OCI-M1 (cell line): ENCODE measurements at regions not wholly inside any gene's neighbourhood (a gene's known extent, or its start where the extent isn't known, plus 50 kb on each side); places are given as distances from the start of the nearest gene placed in this dataset.
"Not testable (repeated sequence)": the region's sequence is repeated elsewhere in the genome, so short reads cannot be mapped to it uniquely, and the experiment has no call there.

ENCODE experiments used
- DNase-seq: peaks from one replicate; lab custom pipeline; 2025; lab: John Stamatoyannopoulos, UW

- DNase-seq, result no peak
Measured at GRCh38 chr5:28927559-28928326, 1889.4 kb upstream of the CDH9 start.

- DNase-seq, result no peak
Measured at GRCh38 chr5:28926422-28926821, 1888.0 kb upstream of the CDH9 start.

DNA sequence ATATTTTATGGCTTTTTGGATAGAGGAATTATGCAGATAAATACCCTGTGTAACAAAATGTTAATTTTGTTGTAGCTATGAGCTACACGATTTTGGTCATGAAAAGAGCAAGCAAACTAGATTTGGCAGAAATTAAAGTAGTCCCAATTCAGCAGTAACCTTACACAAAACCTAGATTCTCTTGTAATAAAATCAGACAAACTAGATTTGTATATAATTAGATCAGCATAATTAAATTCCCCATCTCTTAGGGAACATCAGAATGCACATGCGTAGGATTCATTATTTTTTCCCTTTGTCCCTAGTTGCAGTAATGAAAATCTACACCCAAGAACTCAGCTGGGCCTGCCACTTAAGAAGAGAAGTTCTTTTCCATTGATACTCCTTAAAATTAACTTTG, 1879.2 kb upstream of the CDH9 start:
- no peak for DNase-seq

GRCh38 chr5:28914297-28914696, 1875.9 kb upstream of the CDH9 start:
- DNase-seq, result no peak

GRCh38 chr5:28903643-28904042, 1865.3 kb upstream of the CDH9 start:
- peak; percentile 18 for DNase-seq

GRCh38 chr5:28896949-28897348, 1858.6 kb upstream of the CDH9 start:
- DNase-seq, result peak; percentile 63

GRCh38 chr5:28880936-28881335, 1842.5 kb upstream of the CDH9 start:
- DNase-seq, result no peak

GRCh38 chr5:28877050-28877449, 1838.7 kb upstream of the CDH9 start:
- DNase-seq, result no peak

GRCh38 chr5:28864006-28864405, 1825.6 kb upstream of the CDH9 start:
- no peak for DNase-seq

DNA sequence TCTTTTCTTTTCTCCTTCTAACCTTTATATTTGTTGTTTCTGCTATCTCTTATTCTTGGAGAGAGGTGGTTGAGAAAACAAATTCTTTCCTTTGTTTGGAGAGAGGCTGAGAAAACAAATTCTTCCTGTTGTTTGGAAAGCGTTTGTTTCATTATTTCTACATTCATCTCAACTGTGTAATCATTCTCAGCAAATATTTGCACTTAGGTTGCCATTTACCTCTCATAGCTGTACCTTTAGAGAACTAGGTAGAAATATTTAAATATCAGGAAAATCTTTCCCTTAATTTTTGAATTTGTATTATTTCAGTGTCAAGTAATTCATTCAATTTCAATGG, 1824.4 kb upstream of the CDH9 start:
- no peak for DNase-seq

- DNase-seq, result no peak
Measured at GRCh38 chr5:28862137-28862859, 1823.9 kb upstream of the CDH9 start.

DNA sequence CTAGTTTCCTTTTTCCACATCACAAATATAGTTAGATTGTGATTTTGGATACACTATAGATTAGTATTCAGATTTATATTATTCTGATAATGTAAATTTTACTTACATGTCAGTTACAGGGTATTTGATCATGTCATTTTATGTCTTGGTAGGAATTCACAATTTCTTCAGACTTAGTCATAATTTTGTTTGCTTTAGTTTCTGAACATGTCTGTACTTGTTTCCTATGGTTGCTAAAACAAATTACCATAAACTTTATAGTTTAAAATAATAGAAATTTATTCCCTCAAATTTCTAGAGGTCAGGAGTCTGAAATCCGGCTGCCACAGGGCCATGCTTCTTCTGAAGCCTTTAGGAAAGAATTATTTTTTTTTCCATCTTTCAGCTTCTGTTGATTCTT, 1817.2 kb upstream of the CDH9 start:
- no peak for DNase-seq

- DNase-seq, result no peak
Measured at GRCh38 chr5:28850320-28850921, 1812.0 kb upstream of the CDH9 start.

DNA sequence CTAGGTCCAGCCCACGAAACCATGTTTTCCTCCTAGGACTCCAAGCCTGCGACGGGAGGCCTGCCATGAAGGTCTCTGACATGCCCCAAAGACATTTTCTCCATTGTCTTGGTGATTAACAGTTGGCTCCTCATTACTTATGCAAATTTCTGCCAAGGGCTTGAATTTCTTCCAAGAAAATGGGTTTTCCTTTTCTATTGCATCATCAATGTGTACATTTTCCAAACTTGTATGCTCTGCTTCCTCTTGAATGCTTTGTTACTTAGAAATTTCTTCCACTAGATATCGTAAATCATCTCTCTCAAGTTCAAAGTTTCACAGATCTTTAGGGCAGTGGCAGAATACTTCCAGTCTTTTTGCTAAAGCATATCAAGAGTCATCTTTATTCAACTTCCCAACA, 1792.7 kb upstream of the CDH9 start:
- no peak for DNase-seq

GRCh38 chr5:28823231-28823630, 1784.8 kb upstream of the CDH9 start:
- DNase-seq, result no peak

DNA sequence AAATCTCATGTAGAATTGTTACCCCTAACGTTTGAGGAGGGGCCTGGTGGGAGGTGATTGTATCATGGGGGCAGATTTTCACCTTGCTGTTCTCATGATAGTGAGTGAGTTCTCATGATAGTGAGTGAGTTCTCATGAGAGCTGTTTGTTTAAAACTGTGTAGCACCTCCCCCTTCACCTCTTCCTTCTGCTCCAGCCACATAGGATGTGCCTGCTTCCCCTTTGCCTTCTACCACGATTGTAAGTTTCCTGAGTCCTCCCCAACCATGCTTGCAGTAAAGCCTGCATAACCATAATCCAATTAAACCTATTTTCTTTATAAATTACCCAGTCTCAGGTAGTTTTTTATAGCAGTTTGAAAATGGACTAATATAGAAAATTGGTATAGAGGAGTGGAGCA, 1783.7 kb upstream of the CDH9 start:
- no peak for DNase-seq

DNA sequence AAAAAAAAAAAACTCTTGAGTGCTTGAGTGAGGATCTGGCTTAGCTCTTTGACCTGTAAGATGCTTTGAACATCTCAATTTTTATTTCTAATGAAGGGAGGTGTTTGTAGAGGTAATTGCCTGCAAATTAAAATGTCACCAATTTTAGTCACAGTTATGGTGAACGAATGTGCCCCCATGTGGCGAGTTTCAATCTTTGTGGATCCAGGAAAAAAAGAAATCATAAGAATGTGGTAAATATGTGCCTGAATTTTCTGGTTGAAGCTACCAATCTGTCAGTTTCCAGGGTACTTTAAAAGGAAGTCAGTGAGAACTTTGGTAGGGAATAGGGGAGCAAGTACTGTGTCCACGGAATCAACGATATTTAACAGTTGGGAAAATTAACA, 1772.4 kb upstream of the CDH9 start:
- no peak for DNase-seq

GRCh38 chr5:28809811-28810750, 1771.7 kb upstream of the CDH9 start:
- DNase-seq, result no peak

DNA sequence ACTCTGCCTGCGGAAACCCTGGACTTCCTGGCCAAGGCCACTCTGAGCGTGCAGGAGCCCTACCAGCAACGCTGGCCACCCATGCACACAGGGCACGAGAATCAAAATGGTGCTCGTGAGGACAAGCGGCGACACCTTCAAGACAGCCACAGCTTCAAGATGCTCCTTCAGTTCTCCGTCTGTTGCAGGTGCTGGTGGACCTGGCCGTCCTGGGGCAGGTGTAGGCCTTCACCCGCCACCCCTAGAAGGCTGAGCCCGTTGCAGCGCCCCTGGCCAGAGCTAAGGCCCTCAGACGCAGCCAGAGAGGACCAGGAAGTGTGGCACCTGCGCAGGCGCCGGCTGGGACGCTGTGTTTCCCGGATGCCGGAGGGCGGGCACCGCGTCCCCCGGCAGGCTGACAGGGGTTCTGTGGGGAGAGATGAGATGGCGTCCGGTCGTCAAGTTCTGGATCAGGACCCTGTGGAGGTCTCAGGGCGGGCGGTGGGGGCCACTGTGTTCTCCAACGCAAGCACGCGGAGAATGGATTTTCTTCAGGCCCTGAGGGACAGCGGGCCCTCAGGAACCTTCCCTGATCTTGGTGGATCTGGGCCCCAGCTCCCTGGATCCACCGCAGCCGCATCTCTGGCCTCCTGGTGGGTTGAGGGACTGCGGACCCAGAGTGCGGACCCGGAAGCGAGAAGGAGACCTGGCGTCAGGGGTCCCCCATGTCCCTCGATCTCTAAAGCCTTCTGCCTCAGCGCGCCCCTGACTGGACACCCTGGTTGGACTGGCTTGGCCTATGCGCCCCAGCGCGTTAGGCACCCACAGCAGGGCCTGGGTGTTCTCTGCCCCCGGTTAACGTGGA, 1770.8 kb upstream of the CDH9 start:
- no peak for DNase-seq

DNA sequence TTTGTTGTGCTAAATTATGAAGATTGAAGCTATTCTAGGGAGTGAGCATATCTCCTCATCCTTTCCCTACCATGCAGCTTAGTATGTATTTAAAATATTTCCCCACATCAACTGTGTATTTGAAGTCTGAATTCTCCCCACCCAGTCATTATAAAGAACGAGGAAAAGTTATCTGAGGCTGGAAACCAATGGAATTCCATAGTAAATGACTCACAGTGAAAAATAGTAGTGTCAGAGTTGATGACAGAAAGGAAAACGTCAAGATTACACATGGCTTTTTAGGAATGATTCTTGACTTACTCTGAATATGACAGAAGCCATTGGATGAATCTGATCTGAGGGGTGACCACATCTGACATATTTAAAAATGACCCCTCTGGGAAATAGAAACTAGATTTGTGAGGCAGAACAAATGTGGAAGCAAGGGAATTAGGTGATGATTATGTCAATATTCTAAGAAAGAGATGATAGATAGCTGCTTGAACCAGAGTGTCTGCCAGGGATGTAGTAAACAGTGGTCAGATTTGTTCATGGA, 1768.9 kb upstream of the CDH9 start:
- DNase-seq, result peak; percentile 27

GRCh38 chr5:28799035-28799434, 1760.6 kb upstream of the CDH9 start:
- not testable (repeated sequence) for DNase-seq
